K562 (cell line): ENCODE measurements at regions not wholly inside any gene's neighbourhood (a gene's known extent, or its start where the extent isn't known, plus 50 kb on each side); places are given as distances from the start of the nearest gene placed in this dataset.

Experiments
- ATAC-seq: fragments of 200-7000 bp; cut with Tn5 transposase; 3 replicates; pipeline ENCODE4 v1.9.1; 2020; ENCODE audit warnings: moderate library complexity
- BruUV-seq: library from RNA; stranded (reverse); fragments of 400-500 nt; replicated peaks from 2 replicates; lab custom pipeline; 2021; lab: Mats Ljungman, UMichigan
- CTCF ChIA-PET: fragments of 300-600 bp; formaldehyde crosslinking; extraction: SDS; loops from one replicate; lab custom pipeline; 2021; ENCODE audit warnings: low intra/inter-chr PET ratio; lab: Yijun Ruan, JAX
- POLR2A ChIA-PET: fragments of 300-600, 350-650 bp; sonication (Branson Sonifier 250); formaldehyde crosslinking; extraction: SDS; loops from one replicate; lab custom pipeline; 2021; ENCODE audit warnings: antibody characterized with exemption, inconsistent platforms; lab: Yijun Ruan, JAX
- DNase-seq, 4 experiments: peaks; one replicate each; pipeline versions ENCODE4 v3.0.0 to v3.0.0-alpha.2; 2011 to 2018; ENCODE audit warnings: low spot score in 3 of 4, mixed read lengths in 3 of 4; ENCODE audit errors: extremely low read depth in 1 of 4
- FAIRE-seq: peaks from 2 replicates; lab custom pipeline; 2011; peaks lifted over from hg19 to GRCh38; lab: Jason Lieb, UNC
- H2AFZ ChIP-seq: 2 replicates; pipeline ENCODE4 v1.6.0; 2011; ENCODE audit warnings: low read depth, low read length, control low read depth, inconsistent platforms
- H3K27ac ChIP-seq: fragments of 200-600 bp; 3 replicates; pipeline ENCODE4 v1.8.0; 2011; ENCODE audit warnings: low read depth, mild to moderate bottlenecking, control low read depth, inconsistent platforms, low read length, moderate library complexity, mixed read lengths; ENCODE audit errors: extremely low read depth
- H3K27me3 ChIP-seq, 2 experiments: fragments of 300-600 bp in 1 of 2; 2 replicates in 1 of 2; 3 replicates in 1 of 2; pipeline versions ENCODE4 v1.6.0 to v1.8.0; 2011; ENCODE audit warnings: inconsistent platforms in 2 of 2, low read length in 2 of 2, mild to moderate bottlenecking in 1 of 2, mixed read lengths in 1 of 2, moderate library complexity in 1 of 2; ENCODE audit not compliant: control insufficient read depth in 2 of 2, insufficient read depth in 2 of 2
- H3K36me3 ChIP-seq: fragments of 300-600 bp; 3 replicates; pipeline ENCODE4 v1.8.0; 2011; ENCODE audit warnings: mild to moderate bottlenecking, low read length, inconsistent platforms; ENCODE audit not compliant: control insufficient read depth, insufficient read depth
- H3K4me1 ChIP-seq, 2 experiments: fragments of 200-600 bp in 1 of 2; replicated peaks in 1 of 2; 2 replicates in 1 of 2; 3 replicates in 1 of 2; pipeline versions ENCODE4 v1.5.1 to v1.8.0; 2011; ENCODE audit warnings: inconsistent platforms in 2 of 2, low read length in 2 of 2, mild to moderate bottlenecking in 1 of 2, mixed read lengths in 1 of 2, moderate library complexity in 1 of 2; ENCODE audit not compliant: control insufficient read depth in 2 of 2, insufficient read depth in 2 of 2
- H3K4me2 ChIP-seq: 2 replicates; pipeline ENCODE4 v1.6.1; 2011; ENCODE audit warnings: low read length, control low read depth, inconsistent platforms, mixed read lengths; ENCODE audit not compliant: insufficient read depth
- H3K4me3 ChIP-seq: fragments of 200-600 bp; sonication (generic), shearing (Covaris generic); 2 replicates; pipeline ENCODE4 v1.5.1; 2016; ENCODE audit warnings: control low read depth, inconsistent platforms
- H3K79me2 ChIP-seq: fragments of 200-600 bp; 3 replicates; pipeline ENCODE4 v1.8.0; 2011; ENCODE audit warnings: low read length, inconsistent platforms; ENCODE audit not compliant: control insufficient read depth, insufficient read depth
- H3K9ac ChIP-seq, 2 experiments: 2 replicates each; pipeline versions ENCODE4 v1.6.0 to v1.6.1; 2011; ENCODE audit warnings: low read depth in 2 of 2, low read length in 2 of 2, control low read depth in 1 of 2, inconsistent platforms in 1 of 2, mild to moderate bottlenecking in 1 of 2, mixed read lengths in 1 of 2; ENCODE audit not compliant: insufficient read depth in 1 of 2
- H3K9me1 ChIP-seq: one replicate; pipeline ENCODE4 v1.6.0; 2011; ENCODE audit warnings: inconsistent platforms, mild to moderate bottlenecking, low read length, moderate library complexity; ENCODE audit not compliant: control insufficient read depth, insufficient read depth
- H3K9me3 ChIP-seq: replicated peaks from 2 replicates; pipeline ENCODE4 v1.5.1; 2011; ENCODE audit warnings: low read depth, low read length, inconsistent platforms; ENCODE audit not compliant: control insufficient read depth, insufficient read depth
- H4K20me1 ChIP-seq: replicated peaks from 2 replicates; pipeline ENCODE4 v1.6.1; 2011; ENCODE audit warnings: low read length, inconsistent platforms, mixed read lengths; ENCODE audit not compliant: control insufficient read depth, insufficient read depth
- ADNP ChIP-seq: fragments of 200-800 bp; sonication (Bioruptor generic); IDR thresholded peaks from 2 replicates; pipeline ENCODE4 v1.6.1; 2016; ENCODE audit warnings: missing genetic modification characterization, missing compliant biosample characterization
- BRCA1 ChIP-seq, 2 experiments: fragments of 450-650 bp in 1 of 2; sonication (generic) in 1 of 2; formaldehyde crosslinking in 1 of 2; IDR thresholded peaks; 2 replicates each; pipeline versions ENCODE4 v1.5.0 to v1.6.1; 2017 to 2020; ENCODE audit warnings: mild to moderate bottlenecking in 1 of 2, missing genetic modification reagents in 1 of 2
- ELF1 ChIP-seq: fragments of 200-800 bp; sonication (Bioruptor generic); IDR thresholded peaks from 2 replicates; pipeline ENCODE4 v1.6.1; 2016; ENCODE audit warnings: missing genetic modification characterization, missing compliant biosample characterization
- FUS ChIP-seq: fragments of 200-400 bp; formaldehyde crosslinking; optimal IDR thresholded peaks from 2 replicates; pipeline ENCODE3; 2017; ENCODE audit warnings: low read depth, low read length
- GABPA ChIP-seq: fragments of 200-800 bp; sonication (Bioruptor generic); conservative IDR thresholded peaks from 2 replicates; pipeline ENCODE4 v1.6.1; 2016; ENCODE audit warnings: low read depth, missing genetic modification characterization, missing compliant biosample characterization
- HDGF ChIP-seq: fragments of 450-650 bp; IDR thresholded peaks from 2 replicates; pipeline ENCODE4 v1.6.1; 2016
- KDM2B ChIP-seq: fragments of 250-450 bp; sonication (Bioruptor Pico); IDR thresholded peaks from 2 replicates; pipeline ENCODE4 v1.8.0; 2021; ENCODE audit warnings: mild to moderate bottlenecking, moderate library complexity
- KDM5B ChIP-seq: fragments of 200-600 bp; sonication (generic); IDR thresholded peaks from 2 replicates; pipeline ENCODE4 v1.6.1; 2012; ENCODE audit warnings: low read depth, mild to moderate bottlenecking, moderate library complexity, low read length, control low read depth, inconsistent platforms; ENCODE audit not compliant: insufficient replicate concordance
- NR3C1 ChIP-seq: sonication (generic); formaldehyde crosslinking; IDR thresholded peaks from 2 replicates; pipeline ENCODE4 v1.8.1; 2022; ENCODE audit warnings: missing genetic modification reagents
- PHF21A ChIP-seq: fragments of 450-650 bp; IDR thresholded peaks from 2 replicates; pipeline ENCODE4 v1.6.1; 2017; ENCODE audit warnings: low read depth, borderline replicate concordance
- PML ChIP-seq: IDR thresholded peaks from 2 replicates; pipeline ENCODE4 v1.6.1; 2012; ENCODE audit warnings: low read length, inconsistent platforms
- RBM15 ChIP-seq: fragments of 200-400 bp; formaldehyde crosslinking; IDR thresholded peaks from 2 replicates; pipeline ENCODE4 v1.6.1; 2018; ENCODE audit warnings: mild to moderate bottlenecking, low read length, moderate library complexity; ENCODE audit not compliant: insufficient read depth
- SMAD4 ChIP-seq: fragments of 250-450 bp; sonication (Bioruptor Pico); conservative IDR thresholded peaks from 2 replicates; pipeline ENCODE4 v1.8.0; 2021; ENCODE audit warnings: inconsistent platforms, mild to moderate bottlenecking, moderate library complexity
- STAG1 ChIP-seq: sonication (generic); formaldehyde crosslinking; IDR thresholded peaks from 2 replicates; pipeline ENCODE4 v1.5.0; 2020; ENCODE audit warnings: missing genetic modification reagents, borderline replicate concordance
- ZNF124 ChIP-seq: sonication (generic); formaldehyde crosslinking; IDR thresholded peaks from 2 replicates; pipeline ENCODE4 v1.8.1; 2022; ENCODE audit warnings: missing genetic modification reagents
- ZNF561 ChIP-seq: fragments of 450-650 bp; formaldehyde crosslinking; conservative IDR thresholded peaks from 2 replicates; pipeline ENCODE4 v1.4.0; 2020; ENCODE audit warnings: mild to moderate bottlenecking, moderate library complexity
- ZNF766 ChIP-seq: fragments of 200-800 bp; sonication (Bioruptor generic); conservative IDR thresholded peaks from 2 replicates; pipeline ENCODE4 v1.6.1; 2016; ENCODE audit warnings: missing genetic modification characterization, missing compliant biosample characterization
- ZSCAN29 ChIP-seq: fragments of 450-650 bp; IDR thresholded peaks from 2 replicates; pipeline ENCODE4 v1.6.1; 2017
- WGBS: fragments of 100-300 bp; shearing (Covaris generic); methylation state at CpG from one replicate; pipeline ENCODE4 v1.1.6; 2016; ENCODE audit warnings: low coverage, mixed read lengths; ENCODE audit not compliant: insufficient coverage; ENCODE audit errors: missing lambda C conversion rate; 5-methylcytosine and 5-hydroxymethylcytosine counted together
- in situ Hi-C: fragments of 300-500 bp; cut with MboI; formaldehyde crosslinking; loops from 4 replicates; pipeline ENCODE4 v1.15.0; 2018; ENCODE audit warnings: inconsistent platforms, mixed read lengths
- intact Hi-C: fragments of 100-400 bp; cut with micrococcal nuclease; formaldehyde crosslinking; loops from 2 replicates; pipeline ENCODE4 v1.14.2; 2022
- TF ChIP-seq, protein P1 (sequence below): sonication (generic); formaldehyde crosslinking; IDR thresholded peaks from 2 replicates; pipeline ENCODE4 v1.8.1; 2023; ENCODE audit warnings: missing genetic modification reagents, mild to moderate bottlenecking, borderline replicate concordance

DNA sequence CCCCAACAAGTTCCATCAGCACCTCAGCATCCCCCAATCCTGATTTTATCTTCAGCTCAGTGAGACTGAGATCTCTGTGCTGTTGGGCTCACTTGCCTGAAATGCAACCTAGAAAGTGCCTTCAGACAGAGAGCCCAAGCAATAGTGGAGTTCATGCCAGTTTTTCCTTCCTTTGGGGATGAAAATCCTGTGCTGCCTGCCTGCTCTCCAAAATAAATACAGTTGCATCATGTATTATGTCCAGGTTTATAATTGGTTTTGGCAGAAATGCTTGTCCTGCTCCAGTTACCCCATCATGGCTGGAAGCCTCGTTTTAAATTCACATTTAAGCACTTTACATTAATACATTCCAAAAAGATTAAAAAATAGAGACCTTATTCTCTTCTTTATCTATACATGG is 1865.5 kb upstream of the TENM3 start (continued):
- TF ChIP-seq BRCA1 (IDR thresholded peaks at IDR 0.05) (no peak), BRCA1 (CRISPR knock-in tag; IDR thresholded peaks at IDR 0.05) (no peak), PHF21A (no peak), ZNF124 (CRISPR knock-in tag) (no peak), ELF1 (tag) (no peak)

DNA sequence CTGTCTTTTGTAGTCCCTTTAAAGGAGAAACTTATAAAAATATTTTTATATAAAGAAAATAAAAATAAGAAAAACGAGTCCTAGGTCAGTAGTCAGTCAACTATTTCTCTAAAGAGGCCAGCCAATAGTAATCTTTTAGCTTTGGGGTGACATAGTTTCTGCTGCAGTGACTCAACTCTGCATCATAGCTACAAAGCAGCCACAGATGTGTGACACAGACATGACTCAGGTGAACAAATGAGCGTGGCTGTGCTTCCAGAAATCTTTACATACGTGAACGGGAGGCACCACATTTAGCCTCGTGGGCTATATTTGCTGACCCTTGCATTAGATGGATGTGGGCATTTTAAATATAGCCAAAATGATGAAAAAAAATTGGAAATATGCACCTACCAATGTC is 1862.5 kb upstream of the TENM3 start:
- no TSS peak for BruUV-seq
- no peaks in the 10 kb centered on the region for H3K36me3 ChIP-seq
- no peaks in the 10 kb centered on the region for H4K20me1 ChIP-seq
- in situ Hi-C loops = no loop called here
- intact Hi-C loops = no loop called here
- no peaks in the 10 kb centered on the region for H3K27me3 ChIP-seq
- H3K9ac ChIP-seq = no peak overlapping the region
- ATAC-seq (no peak), FAIRE-seq (no peak), DNase-seq (no peak)
- WGBS = 2% methylated on average over 5 of the region's 5 CpGs
- H3K4me2 ChIP-seq = no peak overlapping the region
- H2AFZ ChIP-seq = no peak overlapping the region
- H3K9me3 ChIP-seq = 0 out of 2 replicates have a peak, but pooled peaks cover 1% of the 10 kb centered on the region
- H3K27ac ChIP-seq = no peak overlapping the region
- ChIA-PET CTCF (no interaction called here), POLR2A (no interaction called here)
- H3K79me2 ChIP-seq = no peaks in the 10 kb centered on the region
- H3K9me1 ChIP-seq = no peaks in the 10 kb centered on the region
- H3K4me1 ChIP-seq = no peaks in the 10 kb centered on the region
- H3K4me3 ChIP-seq = no peak overlapping the region
- TF ChIP-seq ZNF561 (no peak), GABPA (tag) (no peak), ZSCAN29 (no peak), NR3C1 (no peak), RBM15 (no peak), PML (no peak), KDM5B (no peak), SMAD4 (CRISPR knock-in tag) (no peak), ADNP (tag) (no peak), ZNF766 (no peak), STAG1 (no peak), HDGF (no peak), FUS (no peak), KDM2B (CRISPR knock-in tag) (no peak)
- TF ChIP-seq, protein P1, sequence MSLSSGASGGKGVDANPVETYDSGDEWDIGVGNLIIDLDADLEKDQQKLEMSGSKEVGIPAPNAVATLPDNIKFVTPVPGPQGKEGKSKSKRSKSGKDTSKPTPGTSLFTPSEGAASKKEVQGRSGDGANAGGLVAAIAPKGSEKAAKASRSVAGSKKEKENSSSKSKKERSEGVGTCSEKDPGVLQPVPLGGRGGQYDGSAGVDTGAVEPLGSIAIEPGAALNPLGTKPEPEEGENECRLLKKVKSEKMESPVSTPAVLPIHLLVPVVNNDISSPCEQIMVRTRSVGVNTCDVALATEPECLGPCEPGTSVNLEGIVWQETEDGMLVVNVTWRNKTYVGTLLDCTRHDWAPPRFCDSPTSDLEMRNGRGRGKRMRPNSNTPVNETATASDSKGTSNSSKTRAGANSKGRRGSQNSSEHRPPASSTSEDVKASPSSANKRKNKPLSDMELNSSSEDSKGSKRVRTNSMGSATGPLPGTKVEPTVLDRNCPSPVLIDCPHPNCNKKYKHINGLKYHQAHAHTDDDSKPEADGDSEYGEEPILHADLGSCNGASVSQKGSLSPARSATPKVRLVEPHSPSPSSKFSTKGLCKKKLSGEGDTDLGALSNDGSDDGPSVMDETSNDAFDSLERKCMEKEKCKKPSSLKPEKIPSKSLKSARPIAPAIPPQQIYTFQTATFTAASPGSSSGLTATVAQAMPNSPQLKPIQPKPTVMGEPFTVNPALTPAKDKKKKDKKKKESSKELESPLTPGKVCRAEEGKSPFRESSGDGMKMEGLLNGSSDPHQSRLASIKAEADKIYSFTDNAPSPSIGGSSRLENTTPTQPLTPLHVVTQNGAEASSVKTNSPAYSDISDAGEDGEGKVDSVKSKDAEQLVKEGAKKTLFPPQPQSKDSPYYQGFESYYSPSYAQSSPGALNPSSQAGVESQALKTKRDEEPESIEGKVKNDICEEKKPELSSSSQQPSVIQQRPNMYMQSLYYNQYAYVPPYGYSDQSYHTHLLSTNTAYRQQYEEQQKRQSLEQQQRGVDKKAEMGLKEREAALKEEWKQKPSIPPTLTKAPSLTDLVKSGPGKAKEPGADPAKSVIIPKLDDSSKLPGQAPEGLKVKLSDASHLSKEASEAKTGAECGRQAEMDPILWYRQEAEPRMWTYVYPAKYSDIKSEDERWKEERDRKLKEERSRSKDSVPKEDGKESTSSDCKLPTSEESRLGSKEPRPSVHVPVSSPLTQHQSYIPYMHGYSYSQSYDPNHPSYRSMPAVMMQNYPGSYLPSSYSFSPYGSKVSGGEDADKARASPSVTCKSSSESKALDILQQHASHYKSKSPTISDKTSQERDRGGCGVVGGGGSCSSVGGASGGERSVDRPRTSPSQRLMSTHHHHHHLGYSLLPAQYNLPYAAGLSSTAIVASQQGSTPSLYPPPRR (CRISPR knock-in tag) = no peak
